Calu3 (cell line): ENCODE measurements at regions not wholly inside any gene's neighbourhood (a gene's known extent, or its start where the extent isn't known, plus 50 kb on each side); places are given as distances from the start of the nearest gene placed in this dataset.

Source experiments
- BruUV-seq: library from RNA; stranded (reverse); fragments of 400-500 nt; replicated peaks from 2 replicates; lab custom pipeline; 2021; lab: Mats Ljungman, UMichigan
- CTCF ChIA-PET: fragments of 300-600 bp; sonication (Branson Sonifier 250); formaldehyde crosslinking; loops from one replicate; lab custom pipeline; 2022; ENCODE audit warnings: antibody characterized with exemption; lab: Charles Lee
- DNase-seq: peaks from one replicate; pipeline ENCODE4 v3.0.0; 2022
- H3K27ac Mint-ChIP-seq: one replicate; pipeline ENCODE4 v1.8.0; 2022; ENCODE audit warnings: mixed read lengths; ENCODE audit not compliant: unreplicated experiment
- H3K27me3 Mint-ChIP-seq: one replicate; pipeline ENCODE4 v1.8.0; 2022; ENCODE audit warnings: mixed read lengths; ENCODE audit not compliant: unreplicated experiment
- H3K36me3 Mint-ChIP-seq: one replicate; pipeline ENCODE4 v1.8.0; 2022; ENCODE audit warnings: mild to moderate bottlenecking, moderate library complexity, mixed read lengths; ENCODE audit not compliant: insufficient read depth, unreplicated experiment
- H3K4me1 Mint-ChIP-seq: one replicate; pipeline ENCODE4 v1.8.0; 2022; ENCODE audit warnings: mild to moderate bottlenecking, low read depth, mixed read lengths; ENCODE audit not compliant: unreplicated experiment
- H3K4me3 Mint-ChIP-seq: one replicate; pipeline ENCODE4 v1.8.0; 2022; ENCODE audit warnings: mild to moderate bottlenecking, low read depth, moderate library complexity, mixed read lengths; ENCODE audit not compliant: unreplicated experiment
- H3K9me3 Mint-ChIP-seq: one replicate; pipeline ENCODE4 v1.8.0; 2022; ENCODE audit warnings: low read depth, mixed read lengths; ENCODE audit not compliant: unreplicated experiment
- CTCF ChIP-seq: fragments of 200-600 bp; IDR thresholded peaks from one replicate; pipeline ENCODE4 v1.8.0; 2022; ENCODE audit warnings: antibody characterized with exemption; ENCODE audit not compliant: unreplicated experiment
- intact Hi-C: fragments of 100-400 bp; cut with micrococcal nuclease; formaldehyde crosslinking; loops from one replicate; pipeline ENCODE4 v1.10.0; 2022; ENCODE audit not compliant: unreplicated experiment

- intact Hi-C loops, result loop anchor here (5.0 to 10.0 kb wide), 2 partner anchors 280 to 1302 kb away; no protein-coding TSS in a partner anchor
- no peak for DNase-seq
- no peak for TF ChIP-seq CTCF
- CTCF ChIA-PET, result no interaction called here
- Mint-ChIP-seq H3K4me3 (no peak overlapping the region), H3K27me3 (no peaks in the 10 kb centered on the region), H3K27ac (no peak overlapping the region), H3K36me3 (no peaks in the 10 kb centered on the region), H3K9me3 (no peaks in the 10 kb centered on the region), H3K4me1 (no peaks in the 10 kb centered on the region)
- BruUV-seq, result no TSS peak
These were observed 1566.2 kb upstream of the TENM4 start for GRCh38 chr11:81007046-81007445.

- no peak overlapping the region for H3K4me3 Mint-ChIP-seq
- no peak for TF ChIP-seq CTCF
- intact Hi-C loops, result loop anchor here (5.0 to 10.0 kb wide), 2 partner anchors 278 to 1301 kb away; no protein-coding TSS in a partner anchor
- BruUV-seq, result no TSS peak
- no peaks in the 10 kb centered on the region for H3K27me3 Mint-ChIP-seq
- no peak for DNase-seq
- H3K9me3 Mint-ChIP-seq, result no peaks in the 10 kb centered on the region
- H3K36me3 Mint-ChIP-seq, result no peaks in the 10 kb centered on the region
- CTCF ChIA-PET, result no interaction called here
- no peaks in the 10 kb centered on the region for H3K4me1 Mint-ChIP-seq
- no peak overlapping the region for H3K27ac Mint-ChIP-seq
These were observed 1564.8 kb upstream of the TENM4 start for GRCh38 chr11:81005595-81005994.

- Mint-ChIP-seq H3K4me1 (no peaks in the 10 kb centered on the region), H3K9me3 (no peaks in the 10 kb centered on the region), H3K27me3 (no peaks in the 10 kb centered on the region), H3K36me3 (no peaks in the 10 kb centered on the region), H3K27ac (no peak overlapping the region), H3K4me3 (no peak overlapping the region)
- CTCF ChIA-PET, result no interaction called here
- no peak for DNase-seq
- TF ChIP-seq CTCF, result no peak
- intact Hi-C loops, result loop anchor here (10.0 kb wide), 1 partner anchor 1300 kb away; no protein-coding TSS in a partner anchor
- no TSS peak for BruUV-seq
These were observed 1563.7 kb upstream of the TENM4 start for GRCh38 chr11:81004576-81004975.

DNA sequence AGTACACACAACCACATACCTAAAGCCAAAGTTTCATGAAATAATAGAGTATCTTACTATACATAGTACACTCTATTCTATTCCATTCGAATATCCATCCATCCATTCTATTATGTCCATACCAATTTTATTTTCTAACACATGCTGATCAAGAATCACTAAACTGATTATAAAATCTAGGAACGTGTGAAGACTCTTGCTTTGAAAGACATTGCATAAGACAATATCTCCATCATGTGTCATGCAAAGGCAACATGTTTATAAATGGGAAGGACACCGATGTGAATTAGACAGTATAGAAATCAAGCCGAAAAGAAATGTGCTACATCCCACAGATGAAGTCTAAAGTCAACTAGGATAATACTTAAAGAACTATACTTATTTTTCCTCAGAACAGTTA is 1561.5 kb upstream of the TENM4 start:
- Mint-ChIP-seq H3K27ac (no peak overlapping the region), H3K27me3 (no peaks in the 10 kb centered on the region), H3K4me1 (no peaks in the 10 kb centered on the region), H3K4me3 (no peak overlapping the region), H3K36me3 (no peaks in the 10 kb centered on the region), H3K9me3 (peaks cover 4% of the 10 kb centered on the region)
- BruUV-seq, result no TSS peak
- no peak for TF ChIP-seq CTCF
- CTCF ChIA-PET, result no interaction called here
- intact Hi-C loops, result loop anchor here (10.0 kb wide), 1 partner anchor 1298 kb away; no protein-coding TSS in a partner anchor
- DNase-seq, result no peak
